HCT116 (cell line): ENCODE measurements at regions not wholly inside any gene's neighbourhood (a gene's known extent, or its start where the extent isn't known, plus 50 kb on each side); places are given as distances from the start of the nearest gene placed in this dataset.

ENCODE experiments used
- ATAC-seq: fragments of 200-7000 bp; cut with Tn5 transposase; 2 replicates; pipeline ENCODE4 v1.9.1; 2020; ENCODE audit warnings: mild to moderate bottlenecking, moderate library complexity
- BruUV-seq: library from RNA; stranded (reverse); fragments of 400-500 nt; replicated peaks from 2 replicates; lab custom pipeline; 2021; lab: Mats Ljungman, UMichigan
- CTCF ChIA-PET: fragments of 300-600 bp; sonication (Branson Sonifier 250); formaldehyde crosslinking; loops from one replicate; lab custom pipeline; 2021; ENCODE audit warnings: antibody characterized with exemption; lab: Charles Lee
- POLR2A ChIA-PET: fragments of 300-600, 350-600 bp; sonication (Branson Sonifier 250); formaldehyde crosslinking; loops from one replicate; lab custom pipeline; 2021; ENCODE audit warnings: antibody characterized with exemption; lab: Charles Lee
- RAD21 ChIA-PET, 2 experiments: fragments of 300-600 bp; sonication (Branson Sonifier 250); formaldehyde crosslinking; loops; one replicate each; lab custom pipeline; 2023; ENCODE audit warnings: low total read pairs in 2 of 2; ENCODE audit not compliant: uncharacterized antibody in 2 of 2, unreplicated experiment in 2 of 2, low non-redundant PET in 1 of 2; lab: Charles Lee
- DNase-seq: peaks from one replicate; pipeline ENCODE4 v3.0.0-alpha.2; 2010; ENCODE audit warnings: low read depth, low spot score
- H2AFZ ChIP-seq: fragments of 200-600 bp; shearing (Covaris generic), sonication (generic); 2 replicates; pipeline ENCODE4 v1.6.1; 2017; ENCODE audit warnings: low read depth, mixed run types, mixed read lengths, antibody characterized with exemption, low read length; ENCODE audit not compliant: poor library complexity, severe bottlenecking
- H3K27ac ChIP-seq: 2 replicates; pipeline ENCODE4 v1.5.1; 2012; ENCODE audit warnings: low read depth, low read length
- H3K27me3 ChIP-seq: fragments of 200-600 bp; sonication (generic); 2 replicates; pipeline ENCODE4 v1.6.1; 2016; ENCODE audit warnings: mixed run types, low read length, mixed read lengths; ENCODE audit not compliant: insufficient read depth
- H3K36me3 ChIP-seq, 2 experiments: fragments of 200-500 bp in 1 of 2; fragments of 200-600 bp in 1 of 2; sonication (Bioruptor generic) in 1 of 2; sonication (generic) in 1 of 2; 2 replicates each; pipeline versions ENCODE4 v1.5.1 to v1.6.1; 2014 to 2016; ENCODE audit warnings: low read length in 2 of 2, inconsistent platforms in 1 of 2, mixed read lengths in 1 of 2, mixed run types in 1 of 2; ENCODE audit not compliant: insufficient read depth in 2 of 2, control insufficient read depth in 1 of 2
- H3K4me1 ChIP-seq, 2 experiments: fragments of 200-600 bp in 1 of 2; sonication (generic) in 1 of 2; 2 replicates each; pipeline versions ENCODE4 v1.5.1 to v1.6.1; 2012 to 2017; ENCODE audit warnings: low read length in 2 of 2, inconsistent platforms in 1 of 2, mild to moderate bottlenecking in 1 of 2, mixed read lengths in 1 of 2, mixed run types in 1 of 2, moderate library complexity in 1 of 2; ENCODE audit not compliant: insufficient read depth in 2 of 2, control insufficient read depth in 1 of 2
- H3K4me2 ChIP-seq: fragments of 200-600 bp; sonication (generic); 2 replicates; pipeline ENCODE4 v1.6.1; 2017; ENCODE audit warnings: mixed run types, low read length, mixed read lengths
- H3K4me3 ChIP-seq, 2 experiments: fragments of 200-600 bp in 1 of 2; sonication (generic) in 1 of 2; replicated peaks in 1 of 2; 2 replicates each; pipeline ENCODE4 v1.5.1; 2011 to 2016; ENCODE audit warnings: low read length in 2 of 2, control low read depth in 1 of 2, low read depth in 1 of 2, mild to moderate bottlenecking in 1 of 2, mixed read lengths in 1 of 2, mixed run types in 1 of 2
- H3K79me2 ChIP-seq: fragments of 200-600 bp; sonication (generic); 2 replicates; pipeline ENCODE4 v1.6.1; 2017; ENCODE audit warnings: mild to moderate bottlenecking, mixed run types, low read length, moderate library complexity, mixed read lengths; ENCODE audit not compliant: insufficient read depth
- H3K9ac ChIP-seq: fragments of 200-600 bp; sonication (generic); 2 replicates; pipeline ENCODE4 v1.6.1; 2016; ENCODE audit warnings: low read length, mixed read lengths
- H3K9me2 ChIP-seq: fragments of 200-600 bp; sonication (generic), shearing (Covaris generic); 2 replicates; pipeline ENCODE4 v1.6.1; 2017; ENCODE audit warnings: mixed run types, mild to moderate bottlenecking, moderate library complexity; ENCODE audit not compliant: insufficient read depth
- H3K9me3 ChIP-seq, 2 experiments: fragments of 200-500 bp in 1 of 2; fragments of 200-600 bp in 1 of 2; sonication (Bioruptor generic) in 1 of 2; sonication (generic) in 1 of 2; 2 replicates each; pipeline ENCODE4 v1.6.1; 2014 to 2017; ENCODE audit warnings: low read length in 2 of 2, mixed read lengths in 2 of 2, inconsistent platforms in 1 of 2, low read depth in 1 of 2, mild to moderate bottlenecking in 1 of 2, mixed run types in 1 of 2, moderate library complexity in 1 of 2; ENCODE audit not compliant: control insufficient read depth in 1 of 2, insufficient read depth in 1 of 2
- H4K20me1 ChIP-seq: fragments of 200-600 bp; sonication (generic), shearing (Covaris generic); 2 replicates; pipeline ENCODE4 v1.6.1; 2017; ENCODE audit warnings: mixed run types, mild to moderate bottlenecking, moderate library complexity; ENCODE audit not compliant: insufficient read depth
- CEBPB ChIP-seq: IDR thresholded peaks from 2 replicates; pipeline ENCODE4 v1.6.1; 2012; ENCODE audit warnings: low read depth
- FOSL1 ChIP-seq: IDR thresholded peaks from 2 replicates; pipeline ENCODE4 v1.6.1; 2012; ENCODE audit warnings: low read depth
- MAX ChIP-seq: IDR thresholded peaks from 2 replicates; pipeline ENCODE4 v1.6.1; 2012
- RAD21 ChIP-seq: IDR thresholded peaks from 2 replicates; pipeline ENCODE4 v1.6.1; 2012; ENCODE audit warnings: low read depth, mild to moderate bottlenecking
- SRF ChIP-seq: IDR thresholded peaks from 2 replicates; pipeline ENCODE4 v1.6.1; 2012; ENCODE audit warnings: low read depth
- YY1 ChIP-seq: IDR thresholded peaks from 2 replicates; pipeline ENCODE4 v1.6.1; 2011; ENCODE audit warnings: low read length, low read depth, moderate library complexity, mild to moderate bottlenecking; ENCODE audit not compliant: insufficient replicate concordance; ENCODE audit errors: extremely low read depth
- ZBTB33 ChIP-seq: IDR thresholded peaks from 2 replicates; pipeline ENCODE4 v1.6.1; 2011; ENCODE audit warnings: mild to moderate bottlenecking, low read length, moderate library complexity; ENCODE audit not compliant: insufficient replicate concordance; ENCODE audit errors: extremely low read depth
- ZNF274 ChIP-seq: fragments of 200-500 bp; sonication (Bioruptor generic); IDR thresholded peaks from 2 replicates; pipeline ENCODE4 v1.6.1; 2014; ENCODE audit warnings: mild to moderate bottlenecking, low read depth, low read length, inconsistent platforms
- intact Hi-C: fragments of 100-400 bp; cut with micrococcal nuclease; formaldehyde crosslinking; loops from 2 replicates; pipeline ENCODE4 v1.10.0; 2022

DNA sequence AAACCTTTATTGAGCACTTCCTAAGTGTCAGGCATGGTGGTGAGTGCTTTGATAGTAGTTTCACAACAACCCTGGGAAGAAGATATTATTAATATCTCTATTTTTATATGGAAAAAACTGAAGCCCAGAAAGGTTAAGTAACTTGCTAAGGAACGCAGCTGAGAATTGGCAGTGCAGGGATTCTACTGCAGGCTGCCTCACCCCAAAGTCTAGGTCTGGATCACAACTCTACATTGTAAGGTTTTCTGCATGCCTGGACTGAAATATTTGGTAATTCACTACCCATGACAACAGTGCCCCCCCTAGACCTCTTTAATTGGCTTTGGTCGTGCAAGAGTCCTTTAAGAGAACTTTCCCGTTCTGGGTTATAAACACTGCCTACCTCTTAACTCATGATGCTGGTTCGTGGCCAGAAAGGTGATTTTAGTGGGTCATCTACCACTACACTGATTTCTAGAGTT lies 67.1 kb upstream of the KCNQ5 start:
- POLR2A ChIA-PET: no interaction called here
- Histone ChIP-seq H3K4me3 (no peak overlapping the region), H3K9me3 (no peaks in the 10 kb centered on the region), H3K4me1 (no peaks in the 10 kb centered on the region), H3K9ac (no peak overlapping the region), H2AFZ (no peak overlapping the region), H3K27ac (no peak overlapping the region), H3K9me2 (no peaks in the 10 kb centered on the region), H3K27me3 (0 out of 2 replicates have a peak, but pooled peaks cover 6% of the 10 kb centered on the region), H3K4me2 (no peak overlapping the region), H3K36me3 (no peaks in the 10 kb centered on the region), H3K79me2 (no peaks in the 10 kb centered on the region), H4K20me1 (no peaks in the 10 kb centered on the region)
- no TSS peak for BruUV-seq
- CTCF ChIA-PET: no interaction called here
- RAD21 ChIA-PET: no interaction called here
- intact Hi-C loops: no loop called here
- no peak for DNase-seq
- no peak for TF ChIP-seq RAD21
- TF ChIP-seq ZNF274: no peak
- TF ChIP-seq ZBTB33: no peak
- TF ChIP-seq FOSL1: no peak
- TF ChIP-seq MAX: no peak
- no peak for ATAC-seq

GRCh38 chr6:72559067-72559466 lies 62.8 kb upstream of the KCNQ5 start:
- no peak overlapping the region for H3K9ac ChIP-seq
- POLR2A ChIA-PET: no interaction called here
- no peaks in the 10 kb centered on the region for H3K9me3 ChIP-seq
- ATAC-seq: no peak
- H3K27me3 ChIP-seq: 0 out of 2 replicates have a peak, but pooled peaks cover 6% of the 10 kb centered on the region
- CTCF ChIA-PET: no interaction called here
- no peaks in the 10 kb centered on the region for H3K36me3 ChIP-seq
- DNase-seq: no peak
- RAD21 ChIA-PET: no interaction called here
- no peak overlapping the region for H2AFZ ChIP-seq
- no peaks in the 10 kb centered on the region for H3K9me2 ChIP-seq
- H3K4me2 ChIP-seq: no peak overlapping the region
- no peaks in the 10 kb centered on the region for H3K79me2 ChIP-seq
- H3K27ac ChIP-seq: no peak overlapping the region
- no TSS peak for BruUV-seq
- no peaks in the 10 kb centered on the region for H3K4me1 ChIP-seq
- H4K20me1 ChIP-seq: no peaks in the 10 kb centered on the region
- intact Hi-C loops: no loop called here
- H3K4me3 ChIP-seq: no peak overlapping the region
- TF ChIP-seq CEBPB (no peak), ZBTB33 (no peak), SRF (no peak), FOSL1 (no peak), YY1 (no peak)
